B cell (primary cell): ENCODE measurements at regions not wholly inside any gene's neighbourhood (a gene's known extent, or its start where the extent isn't known, plus 50 kb on each side); places are given as distances from the start of the nearest gene placed in this dataset.

ENCODE experiments used
- CTCF ChIP-seq: fragments of 200-600 bp; IDR thresholded peaks from one replicate; pipeline ENCODE4 v1.8.0; 2022; ENCODE audit warnings: antibody characterized with exemption, mild to moderate bottlenecking
- EZH2 ChIP-seq: IDR thresholded peaks from 2 replicates; pipeline ENCODE4 v1.6.1; 2012; ENCODE audit warnings: borderline replicate concordance, low read depth, mild to moderate bottlenecking, moderate library complexity, low read length; ENCODE audit not compliant: insufficient read depth, poor library complexity, severe bottlenecking

- no peak for TF ChIP-seq EZH2
- TF ChIP-seq CTCF: no peak
Observed at GRCh38 chr20:61185181-61185580, 66.9 kb upstream of the CDH4 start.
